Mesenchymal stem cell (in vitro differentiated cells and primary cell): ENCODE measurements at regions not wholly inside any gene's neighbourhood (a gene's known extent, or its start where the extent isn't known, plus 50 kb on each side); places are given as distances from the start of the nearest gene placed in this dataset. TPM values are rescaled to one million over a fixed set of nuclear protein-coding genes. Genes with fewer than 3 reads are reported as not detected.
A peak's percentile ranks its signal among the peaks of the same experiment; 100 is the strongest.
"Not testable (repeated sequence)": the region's sequence is repeated elsewhere in the genome, so short reads cannot be mapped to it uniquely, and the experiment has no call there.

Experiments
- DNase-seq: peaks from one replicate; pipeline ENCODE4 v3.0.0-alpha.2; 2013
- H2AFZ ChIP-seq: one replicate; pipeline ENCODE4 v1.6.1; 2013; ENCODE audit warnings: low read depth, mild to moderate bottlenecking, control low read depth, inconsistent platforms, low read length, moderate library complexity
- H2AK5ac ChIP-seq: 2 replicates; pipeline ENCODE4 v1.6.1; 2013; ENCODE audit warnings: low read length, moderate library complexity, mild to moderate bottlenecking, inconsistent platforms; ENCODE audit not compliant: severe bottlenecking
- H2BK120ac ChIP-seq: one replicate; pipeline ENCODE4 v1.6.1; 2013; ENCODE audit warnings: low read depth, mild to moderate bottlenecking, inconsistent platforms, low read length, moderate library complexity
- H2BK12ac ChIP-seq, 2 experiments: one replicate each; pipeline ENCODE4 v1.6.1; 2013; ENCODE audit warnings: inconsistent platforms in 2 of 2, low read length in 2 of 2, mild to moderate bottlenecking in 2 of 2, moderate library complexity in 2 of 2, control low read depth in 1 of 2
- H2BK15ac ChIP-seq: one replicate; pipeline ENCODE4 v1.6.1; 2013; ENCODE audit warnings: mild to moderate bottlenecking, low read depth, inconsistent platforms; ENCODE audit not compliant: poor library complexity, severe bottlenecking
- H2BK5ac ChIP-seq: 2 replicates; pipeline ENCODE4 v1.6.1; 2013; ENCODE audit warnings: low read depth, mild to moderate bottlenecking, low read length, control low read depth, inconsistent platforms; ENCODE audit not compliant: poor library complexity, severe bottlenecking
- H3K14ac ChIP-seq, 2 experiments: one replicate each; pipeline ENCODE4 v1.6.1; 2013; ENCODE audit warnings: inconsistent platforms in 2 of 2, low read length in 2 of 2, control low read depth in 1 of 2, mild to moderate bottlenecking in 1 of 2, moderate library complexity in 1 of 2
- H3K18ac ChIP-seq, 2 experiments: one replicate each; pipeline ENCODE4 v1.6.1; 2013; ENCODE audit warnings: inconsistent platforms in 2 of 2, low read length in 2 of 2, control low read depth in 1 of 2, low read depth in 1 of 2, mild to moderate bottlenecking in 1 of 2
- H3K23ac ChIP-seq, 2 experiments: one replicate each; pipeline ENCODE4 v1.6.1; 2013; ENCODE audit warnings: inconsistent platforms in 2 of 2, low read length in 2 of 2, mild to moderate bottlenecking in 2 of 2, moderate library complexity in 2 of 2, control low read depth in 1 of 2
- H3K27ac ChIP-seq: 2 replicates; pipeline ENCODE4 v1.5.1; 2013; ENCODE audit warnings: mild to moderate bottlenecking, moderate library complexity, low read length, control low read depth, inconsistent platforms; ENCODE audit not compliant: poor library complexity, severe bottlenecking
- H3K27me3 ChIP-seq, 2 experiments: 2 replicates each; pipeline versions ENCODE4 v1.6.1 to v1.7.0; 2013; ENCODE audit warnings: low read length in 2 of 2, mild to moderate bottlenecking in 2 of 2, moderate library complexity in 2 of 2, control low read depth in 1 of 2, inconsistent platforms in 1 of 2; ENCODE audit not compliant: control insufficient read depth in 1 of 2, insufficient read depth in 1 of 2
- H3K36me3 ChIP-seq, 2 experiments: 2 replicates each; pipeline versions ENCODE4 v1.6.1 to v1.7.0; 2013; ENCODE audit warnings: low read length in 2 of 2, control low read depth in 1 of 2, inconsistent platforms in 1 of 2, low read depth in 1 of 2, mild to moderate bottlenecking in 1 of 2; ENCODE audit not compliant: insufficient read depth in 2 of 2, control insufficient read depth in 1 of 2
- H3K4ac ChIP-seq, 2 experiments: one replicate each; pipeline ENCODE4 v1.6.1; 2013; ENCODE audit warnings: inconsistent platforms in 2 of 2, low read length in 2 of 2, mild to moderate bottlenecking in 2 of 2, moderate library complexity in 2 of 2, control low read depth in 1 of 2, low read depth in 1 of 2
- H3K4me1 ChIP-seq: 2 replicates; pipeline ENCODE4 v1.6.1; 2013; ENCODE audit warnings: low read depth, low read length, control low read depth; ENCODE audit not compliant: control insufficient read depth, insufficient read depth
- H3K4me2 ChIP-seq: 2 replicates; pipeline ENCODE4 v1.6.1; 2013; ENCODE audit warnings: low read length, mild to moderate bottlenecking, inconsistent platforms; ENCODE audit not compliant: poor library complexity, severe bottlenecking
- H3K4me3 ChIP-seq, 2 experiments: 2 replicates each; pipeline versions ENCODE4 v1.5.1 to v1.7.0; 2013; ENCODE audit warnings: low read length in 2 of 2, mild to moderate bottlenecking in 2 of 2, control low read depth in 1 of 2, low read depth in 1 of 2; ENCODE audit not compliant: insufficient read depth in 1 of 2
- H3K79me1 ChIP-seq: replicated peaks from 2 replicates; pipeline ENCODE4 v1.6.1; 2013; ENCODE audit warnings: mild to moderate bottlenecking, control low read depth, low read length, inconsistent platforms; ENCODE audit not compliant: poor library complexity, severe bottlenecking
- H3K9ac ChIP-seq: 2 replicates; pipeline ENCODE4 v1.7.0; 2013; ENCODE audit warnings: mild to moderate bottlenecking, low read length, moderate library complexity
- H3K9me3 ChIP-seq: 2 replicates; pipeline ENCODE4 v1.7.0; 2013; ENCODE audit warnings: mild to moderate bottlenecking, low read length; ENCODE audit not compliant: control insufficient read depth
- H4K8ac ChIP-seq: one replicate; pipeline ENCODE4 v1.6.1; 2013; ENCODE audit warnings: inconsistent platforms, mild to moderate bottlenecking, low read length, moderate library complexity
- H4K91ac ChIP-seq: one replicate; pipeline ENCODE4 v1.6.1; 2013; ENCODE audit warnings: mild to moderate bottlenecking, low read length, inconsistent platforms
- WGBS: methylation state at CpG from one replicate; pipeline ENCODE4 v1.1.7; 2013; ENCODE audit warnings: mixed read lengths; 5-methylcytosine and 5-hydroxymethylcytosine counted together
- small RNA-seq: library from polyadenylated mRNA; stranded (forward); fragments of <200 nt; extraction: miRNeasy Mini kit (QIAGEN cat#:217004); gene quantifications from one replicate; pipeline ENCODE3, GENCODE V24; 2013; ENCODE audit warnings: low read depth

- H2BK120ac ChIP-seq, H2BK12ac ChIP-seq, H2BK15ac ChIP-seq, H2AFZ ChIP-seq, H4K8ac ChIP-seq, H3K4me3 ChIP-seq, H2BK5ac ChIP-seq, H4K91ac ChIP-seq, H3K27ac ChIP-seq, H3K79me1 ChIP-seq, H3K14ac ChIP-seq, H3K23ac ChIP-seq, H2AK5ac ChIP-seq, H3K9me3 ChIP-seq, H3K4me1 ChIP-seq, H3K27me3 ChIP-seq, H3K36me3 ChIP-seq, DNase-seq, H3K18ac ChIP-seq, H3K4ac ChIP-seq, H3K4me2 ChIP-seq, H3K9ac ChIP-seq: not testable (repeated sequence)
- WGBS: 92% methylated on average over 10 of the region's 11 CpGs
Measured at GRCh38 chr2:5629510-5629909, 62.7 kb upstream of the SOX11 start.

- DNase-seq, H2BK15ac ChIP-seq: not testable (repeated sequence)
Measured at GRCh38 chr2:5637051-5637450, 55.1 kb upstream of the SOX11 start.

More at GRCh38 chr2:5637051-5637450, 55.1 kb upstream of the SOX11 start:
- not testable (repeated sequence) for H3K23ac ChIP-seq, H3K4me1 ChIP-seq, H2BK120ac ChIP-seq, H3K27me3 ChIP-seq, H3K18ac ChIP-seq, H3K4me3 ChIP-seq, H3K4me2 ChIP-seq, H2AK5ac ChIP-seq, H2AFZ ChIP-seq, H2BK12ac ChIP-seq, H3K79me1 ChIP-seq, H2BK5ac ChIP-seq, H3K14ac ChIP-seq, H3K4ac ChIP-seq, H4K8ac ChIP-seq, H3K9me3 ChIP-seq, H3K9ac ChIP-seq, H3K36me3 ChIP-seq, H4K91ac ChIP-seq
- 100% methylated on average over 2 of the region's 2 CpGs for WGBS
- peak overlapping the region; percentile 17 for H3K27ac ChIP-seq

Small RNA genes in the stretch of these regions (small RNA-seq; reads per million reads assigned to genes)
- gene RF00322 (not detected), gene RNU6-649P (not detected)
